ENCODE measurements at regions not wholly inside any gene's neighbourhood (a gene's known extent, or its start where the extent isn't known, plus 50 kb on each side); places are given as distances from the start of the nearest gene placed in this dataset.

- Histone ChIP-seq H4K5ac (ENCODE audit: low read depth, low read length) (no peak overlapping the region), H4K91ac (ENCODE audit: insufficient read depth, low read depth, low read length) (no peak overlapping the region), H2AK9ac (replicated peaks; ENCODE audit: low read depth, low read length, poor library complexity) (no peak overlapping the region), H4K20me1 (ENCODE audit: insufficient read depth, low read length) (no peaks in the 10 kb centered on the region), H2AFZ (replicated peaks; ENCODE audit: low read length, poor library complexity) (no peak overlapping the region), H4K8ac (ENCODE audit: low read depth in 2 of 2, low read length in 2 of 2) (no peak overlapping the region), H3K9ac (ENCODE audit: low read depth, low read length) (no peak overlapping the region), H3K56ac (ENCODE audit: extremely low read depth, insufficient read depth, low read length) (no peak overlapping the region), H3K9me1 (ENCODE audit: insufficient read depth, low read length) (peaks cover 8% of the 10 kb centered on the region; the same call in 1 of the 2 replicates), H3K18ac (ENCODE audit: low read depth, low read length) (no peak overlapping the region), H3K79me1 (ENCODE audit: low read depth in 1 of 2, low read length in 2 of 2) (peaks cover 23 to 58% of the 10 kb centered on the region in 2 experiments), H3K4me1 (ENCODE audit: control insufficient read depth, insufficient read depth, low read length) (no peaks in the 10 kb centered on the region), H3K14ac (replicated peaks; ENCODE audit: low read depth, low read length) (no peak overlapping the region), H3K4ac (ENCODE audit: low read depth, low read length) (no peak overlapping the region), H3K4me3 (ENCODE audit: insufficient read depth, low read depth, low read length) (no peak overlapping the region), H3K9me3 (ENCODE audit: control insufficient read depth, insufficient read depth, low read length) (no peaks in the 10 kb centered on the region), H3K23ac (ENCODE audit: low read depth, low read length) (no peak overlapping the region), H3K36me3 (ENCODE audit: control insufficient read depth, insufficient read depth, low read length) (peaks cover 16% of the 10 kb centered on the region), H2BK120ac (ENCODE audit: low read depth, low read length) (no peak overlapping the region), H3K27ac (ENCODE audit: insufficient read depth, low read length) (no peak overlapping the region), H2BK20ac (ENCODE audit: low read depth, low read length) (no peak overlapping the region), H3K4me2 (ENCODE audit: low read depth, low read length) (no peak overlapping the region), H2AK5ac (ENCODE audit: low read depth, low read length) (no peak overlapping the region), H2BK15ac (ENCODE audit: low read depth, low read length) (no peak overlapping the region), H3K27me3 (ENCODE audit: control insufficient read depth, insufficient read depth, low read length) (no peaks in the 10 kb centered on the region), H2BK5ac (ENCODE audit: low read depth, low read length, poor library complexity, severe bottlenecking) (no peak overlapping the region)
- DNase-seq (no peak), ATAC-seq (ENCODE audit: low read depth) (no peak)
- intact Hi-C loops (cut with micrococcal nuclease): loop anchor here (2.0 kb wide), 1 partner anchor 14 kb away; no protein-coding TSS in a partner anchor
- in situ Hi-C loops (cut with MboI; ENCODE audit: low sequenced_read_pairs): no loop called here
- BruUV-seq (replicated peaks): no TSS peak
- POLR2A ChIA-PET (ENCODE audit: unreplicated experiment): no interaction called here
- TF ChIP-seq RFX5 (IDR thresholded peaks at IDR 0.05; ENCODE audit: low read depth, low read length) (no peak), FOS (IDR thresholded peaks at IDR 0.05; ENCODE audit: low read depth, low read length) (no peak), SMC3 (IDR thresholded peaks at IDR 0.05; ENCODE audit: low read depth, low read length) (no peak), ELK1 (IDR thresholded peaks at IDR 0.05; ENCODE audit: borderline replicate concordance, low read depth, low read length) (no peak), RAD21 (IDR thresholded peaks at IDR 0.05; ENCODE audit: low read length) (no peak), MAFK (IDR thresholded peaks at IDR 0.05; ENCODE audit: low read depth, low read length) (no peak), RCOR1 (IDR thresholded peaks at IDR 0.05; ENCODE audit: insufficient replicate concordance, low read length) (no peak), CTCF (conservative IDR thresholded peaks at IDR 0.05; ENCODE audit: low read depth, low read length) (no peak), USF2 (IDR thresholded peaks at IDR 0.05; ENCODE audit: low read depth, low read length) (no peak), CEBPB (IDR thresholded peaks at IDR 0.05; ENCODE audit: low read depth, low read length) (no peak), MXI1 (IDR thresholded peaks at IDR 0.05; ENCODE audit: borderline replicate concordance, low read depth, low read length) (no peak), CHD1 (IDR thresholded peaks at IDR 0.05; ENCODE audit: low read depth, low read length) (no peak), NFE2L2 (IDR thresholded peaks at IDR 0.05; ENCODE audit: low read depth, low read length) (no peak), BHLHE40 (IDR thresholded peaks at IDR 0.05; ENCODE audit: low read depth, low read length) (no peak), POLR2A (IDR thresholded peaks at IDR 0.05; ENCODE audit: low read depth, low read length) (no peak)
- dilution Hi-C loops (cut with HindIII; ENCODE audit: low sequenced_read_pairs, unreplicated experiment): no loop called here
- WGBS, 2 experiments (ENCODE audit: extremely low coverage in 2 of 2, insufficient read length in 1 of 2): no CpG with 5 or more reads among the region's 2 CpGs
- CTCF ChIA-PET: no interaction called here
Observed at GRCh38 chr9:728535-728934, 113.0 kb upstream of the DMRT1 start.

All from IMR-90 (cell line).